Liver (tissue), 8 donors: ENCODE measurements at regions not wholly inside any gene's neighbourhood (a gene's known extent, or its start where the extent isn't known, plus 50 kb on each side); places are given as distances from the start of the nearest gene placed in this dataset.

Experiments used
- DNase-seq: peaks from one replicate; pipeline ENCODE4 v3.0.0-alpha.2; 2017; ENCODE audit warnings: low spot score
- H3K27ac ChIP-seq, 2 donors: one replicate each; pipeline ENCODE4 v1.7.0; 2013; ENCODE audit warnings: inconsistent platforms in 2 of 2, low read length in 2 of 2, control low read depth in 1 of 2, low read depth in 1 of 2, mild to moderate bottlenecking in 1 of 2
- H3K27me3 ChIP-seq, 4 donors: one replicate each; pipeline versions ENCODE4 v1.6.1 to v1.7.0; 2013; ENCODE audit warnings: low read length in 3 of 4, inconsistent platforms in 1 of 4, mild to moderate bottlenecking in 1 of 4, moderate library complexity in 1 of 4; ENCODE audit not compliant: control insufficient read depth in 4 of 4, insufficient read depth in 4 of 4
- H3K36me3 ChIP-seq, 4 donors: one replicate each; pipeline versions ENCODE4 v1.6.1 to v1.7.0; 2013; ENCODE audit warnings: low read length in 3 of 4, mild to moderate bottlenecking in 3 of 4, low read depth in 1 of 4, moderate library complexity in 1 of 4; ENCODE audit not compliant: control insufficient read depth in 4 of 4, insufficient read depth in 3 of 4
- H3K4me1 ChIP-seq, 4 donors: one replicate each; pipeline versions ENCODE4 v1.6.1 to v1.7.0; 2013; ENCODE audit warnings: low read length in 3 of 4, mild to moderate bottlenecking in 3 of 4, moderate library complexity in 1 of 4; ENCODE audit not compliant: control insufficient read depth in 4 of 4, insufficient read depth in 4 of 4
- H3K4me3 ChIP-seq, 3 donors: one replicate each; pipeline versions ENCODE4 v1.6.1 to v1.7.0; 2013; ENCODE audit warnings: low read length in 3 of 3, control low read depth in 1 of 3, low read depth in 1 of 3, mild to moderate bottlenecking in 1 of 3
- H3K9ac ChIP-seq, 2 donors: one replicate each; pipeline ENCODE4 v1.7.0; 2013; ENCODE audit warnings: low read length in 2 of 2, mild to moderate bottlenecking in 2 of 2, moderate library complexity in 2 of 2, control low read depth in 1 of 2, low read depth in 1 of 2
- H3K9me3 ChIP-seq, 4 donors: one replicate each; pipeline versions ENCODE4 v1.6.1 to v1.7.0; 2013; ENCODE audit warnings: low read length in 3 of 4; ENCODE audit not compliant: control insufficient read depth in 4 of 4
- ATF3 ChIP-seq: IDR thresholded peaks from 2 replicates; pipeline ENCODE4 v1.6.1; 2016; ENCODE audit warnings: antibody characterized with exemption
- CTCF ChIP-seq: fragments of 150-350 bp; IDR thresholded peaks from 2 replicates; pipeline ENCODE4 v1.5.1; 2017; ENCODE audit warnings: improper control_type of control experiment, low read depth, low read length; ENCODE audit not compliant: missing input control
- FOXA1 ChIP-seq: IDR thresholded peaks from 2 replicates; pipeline ENCODE4 v1.6.1; 2016; ENCODE audit warnings: antibody characterized with exemption
- GABPA ChIP-seq, 2 donors: IDR thresholded peaks in 1 of 2; conservative IDR thresholded peaks in 1 of 2; 2 replicates each; pipeline ENCODE4 v1.6.1; 2016; ENCODE audit warnings: antibody characterized with exemption in 2 of 2, mild to moderate bottlenecking in 1 of 2, moderate library complexity in 1 of 2
- JUND ChIP-seq, 2 donors: IDR thresholded peaks; 2 replicates each; pipeline ENCODE4 v1.6.1; 2016; ENCODE audit warnings: antibody characterized with exemption in 2 of 2
- NR2F2 ChIP-seq: IDR thresholded peaks from 2 replicates; pipeline ENCODE4 v1.6.1; 2016; ENCODE audit warnings: antibody characterized with exemption
- RXRA ChIP-seq, 2 donors: IDR thresholded peaks; 2 replicates each; pipeline ENCODE4 v1.6.1; 2017 to 2018; ENCODE audit warnings: antibody characterized with exemption in 2 of 2, mild to moderate bottlenecking in 1 of 2
- TAF1 ChIP-seq: conservative IDR thresholded peaks from 2 replicates; pipeline ENCODE4 v1.6.1; 2016; ENCODE audit warnings: antibody characterized with exemption, mild to moderate bottlenecking
- YY1 ChIP-seq: IDR thresholded peaks from 2 replicates; pipeline ENCODE4 v1.6.1; 2016; ENCODE audit warnings: antibody characterized with exemption, mild to moderate bottlenecking
- ZBTB33 ChIP-seq: IDR thresholded peaks from 2 replicates; pipeline ENCODE4 v1.6.1; 2016; ENCODE audit warnings: antibody characterized with exemption
- WGBS: extraction: QIAGEN DNeasy Blood & Tissue Kit; methylation state at CpG from one replicate; pipeline ENCODE4 v1.1.7; 2013; 5-methylcytosine and 5-hydroxymethylcytosine counted together
- TF ChIP-seq, protein P1 (sequence below): IDR thresholded peaks from 2 replicates; pipeline ENCODE4 v1.6.1; 2016; ENCODE audit warnings: antibody characterized with exemption, mild to moderate bottlenecking
- donor health status: healthy.
- donor health status: healthy.
- donor health status: healthy.
- donor health status: healthy.
- donor health status: healthy.

DNA sequence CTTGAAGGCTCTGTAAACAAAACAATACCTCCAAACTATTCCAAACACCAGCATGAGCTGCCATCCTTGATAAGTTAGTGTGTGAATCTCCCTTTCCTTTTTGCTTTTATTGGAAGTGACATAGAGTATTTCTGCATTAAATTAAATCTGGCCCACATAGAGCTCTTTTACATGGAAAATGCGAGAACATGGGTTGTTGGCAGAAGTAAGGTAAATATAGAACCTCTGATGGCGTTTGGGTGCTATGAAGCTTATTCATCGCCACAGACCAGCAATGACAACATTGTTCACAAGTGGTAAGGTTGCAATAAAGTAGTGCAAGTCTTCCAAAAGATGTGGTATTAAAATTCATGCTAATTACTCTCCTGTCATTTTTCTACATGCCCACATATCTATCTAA, 445.8 kb upstream of the JAG1 start (continued):
- TF ChIP-seq, protein P1, sequence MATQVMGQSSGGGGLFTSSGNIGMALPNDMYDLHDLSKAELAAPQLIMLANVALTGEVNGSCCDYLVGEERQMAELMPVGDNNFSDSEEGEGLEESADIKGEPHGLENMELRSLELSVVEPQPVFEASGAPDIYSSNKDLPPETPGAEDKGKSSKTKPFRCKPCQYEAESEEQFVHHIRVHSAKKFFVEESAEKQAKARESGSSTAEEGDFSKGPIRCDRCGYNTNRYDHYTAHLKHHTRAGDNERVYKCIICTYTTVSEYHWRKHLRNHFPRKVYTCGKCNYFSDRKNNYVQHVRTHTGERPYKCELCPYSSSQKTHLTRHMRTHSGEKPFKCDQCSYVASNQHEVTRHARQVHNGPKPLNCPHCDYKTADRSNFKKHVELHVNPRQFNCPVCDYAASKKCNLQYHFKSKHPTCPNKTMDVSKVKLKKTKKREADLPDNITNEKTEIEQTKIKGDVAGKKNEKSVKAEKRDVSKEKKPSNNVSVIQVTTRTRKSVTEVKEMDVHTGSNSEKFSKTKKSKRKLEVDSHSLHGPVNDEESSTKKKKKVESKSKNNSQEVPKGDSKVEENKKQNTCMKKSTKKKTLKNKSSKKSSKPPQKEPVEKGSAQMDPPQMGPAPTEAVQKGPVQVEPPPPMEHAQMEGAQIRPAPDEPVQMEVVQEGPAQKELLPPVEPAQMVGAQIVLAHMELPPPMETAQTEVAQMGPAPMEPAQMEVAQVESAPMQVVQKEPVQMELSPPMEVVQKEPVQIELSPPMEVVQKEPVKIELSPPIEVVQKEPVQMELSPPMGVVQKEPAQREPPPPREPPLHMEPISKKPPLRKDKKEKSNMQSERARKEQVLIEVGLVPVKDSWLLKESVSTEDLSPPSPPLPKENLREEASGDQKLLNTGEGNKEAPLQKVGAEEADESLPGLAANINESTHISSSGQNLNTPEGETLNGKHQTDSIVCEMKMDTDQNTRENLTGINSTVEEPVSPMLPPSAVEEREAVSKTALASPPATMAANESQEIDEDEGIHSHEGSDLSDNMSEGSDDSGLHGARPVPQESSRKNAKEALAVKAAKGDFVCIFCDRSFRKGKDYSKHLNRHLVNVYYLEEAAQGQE, result no peak
- no peak for TF ChIP-seq GABPA (IDR thresholded peaks at IDR 0.05 in 1 of 2, conservative IDR thresholded peaks at IDR 0.05 in 1 of 2)
- TF ChIP-seq ZBTB33, result no peak
- TF ChIP-seq TAF1, result no peak

DNA sequence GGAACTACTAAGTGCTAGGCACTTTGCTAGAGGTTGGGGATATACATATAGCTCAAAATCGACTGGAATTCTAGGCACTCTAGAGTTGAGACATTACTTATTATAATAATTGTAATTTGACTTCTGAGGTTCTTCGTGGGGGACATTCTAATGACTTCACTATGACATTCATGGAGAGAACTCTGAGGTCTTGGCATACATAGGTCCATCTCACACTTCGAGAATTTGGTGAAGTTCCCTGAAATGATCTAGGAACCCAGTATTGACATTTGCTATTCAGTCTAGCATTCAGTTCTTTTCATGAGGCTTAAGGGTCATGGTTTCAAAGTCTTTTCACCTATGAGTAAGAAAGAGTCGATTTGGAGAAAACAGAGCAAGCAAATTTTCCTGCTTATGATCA, 446.6 kb upstream of the JAG1 start:
- no peak overlapping the region for H3K9ac ChIP-seq
- H3K4me1 ChIP-seq, result no peaks in the 10 kb centered on the region
- H3K4me3 ChIP-seq, result no peak overlapping the region
- TF ChIP-seq ATF3, result no peak
- TF ChIP-seq NR2F2, result no peak
- DNase-seq, result no peak
- peaks cover 0 to 3% (median 0%) of the 10 kb centered on the region in 4 donors for H3K27me3 ChIP-seq
- H3K27ac ChIP-seq, result no peak overlapping the region
- WGBS, result 75% methylated on average over 4 of the region's 4 CpGs
- no peaks in the 10 kb centered on the region for H3K9me3 ChIP-seq
- H3K36me3 ChIP-seq, result no peaks in the 10 kb centered on the region

- Histone ChIP-seq H3K27ac (no peak overlapping the region), H3K36me3 (no peaks in the 10 kb centered on the region), H3K4me3 (no peak overlapping the region), H3K9ac (no peak overlapping the region), H3K9me3 (no peaks in the 10 kb centered on the region), H3K27me3 (peaks cover 0 to 3% (median 0%) of the 10 kb centered on the region in 4 donors), H3K4me1 (no peaks in the 10 kb centered on the region)
- WGBS, result 56% methylated on average over 2 of the region's 2 CpGs
- TF ChIP-seq RXRA (IDR thresholded peaks at IDR 0.05) (no peak), JUND (IDR thresholded peaks at IDR 0.05) (no peak), FOXA1 (no peak), ATF3 (no peak), CTCF (no peak), TAF1 (no peak), YY1 (no peak)
- no peak for DNase-seq
Observed at GRCh38 chr20:11124849-11125505, 451.2 kb upstream of the JAG1 start.
